WTC11 (cell line): ENCODE measurements at regions not wholly inside any gene's neighbourhood (a gene's known extent, or its start where the extent isn't known, plus 50 kb on each side); places are given as distances from the start of the nearest gene placed in this dataset.

Experiments used
- ATAC-seq: fragments of 200-7000 bp; cut with Tn5 transposase; 2 replicates; pipeline ENCODE4 v1.10.0; 2021; ENCODE audit warnings: mild to moderate bottlenecking, moderate library complexity
- CTCF ChIA-PET: fragments of 300-600 bp; sonication (Branson Sonifier 250); formaldehyde crosslinking; loops from one replicate; lab custom pipeline; 2021; ENCODE audit warnings: antibody characterized with exemption; lab: Charles Lee
- POLR2A ChIA-PET: fragments of 350-600 bp; sonication (Branson Sonifier 250); formaldehyde crosslinking; loops from one replicate; lab custom pipeline; 2021; ENCODE audit warnings: antibody characterized with exemption; lab: Charles Lee
- DNase-seq: peaks from one replicate; pipeline ENCODE4 v3.0.0; 2021; ENCODE audit warnings: low spot score
- H3K27ac Mint-ChIP-seq: 2 replicates; pipeline ENCODE4 v1.8.0; 2021; ENCODE audit warnings: mixed read lengths
- H3K27me3 Mint-ChIP-seq: 2 replicates; pipeline ENCODE4 v1.8.0; 2021; ENCODE audit warnings: low read depth, mild to moderate bottlenecking, moderate library complexity, mixed read lengths
- H3K36me3 Mint-ChIP-seq: 2 replicates; pipeline ENCODE4 v1.8.0; 2021; ENCODE audit warnings: mixed read lengths
- H3K4me1 Mint-ChIP-seq: 2 replicates; pipeline ENCODE4 v1.8.0; 2022; ENCODE audit warnings: mixed read lengths
- H3K4me3 Mint-ChIP-seq: 2 replicates; pipeline ENCODE4 v1.8.0; 2021; ENCODE audit warnings: mild to moderate bottlenecking, moderate library complexity, mixed read lengths
- H3K9me3 Mint-ChIP-seq: 2 replicates; pipeline ENCODE4 v1.8.0; 2021; ENCODE audit warnings: mixed read lengths
- ESRRA ChIP-seq: sonication (generic); formaldehyde crosslinking; IDR thresholded peaks from 2 replicates; pipeline ENCODE4 v1.8.1; 2022; ENCODE audit warnings: mild to moderate bottlenecking, missing genetic modification reagents, borderline replicate concordance
- FOXJ3 ChIP-seq: sonication (generic); formaldehyde crosslinking; IDR thresholded peaks from 2 replicates; pipeline ENCODE4 v1.9.0; 2021; ENCODE audit warnings: missing genetic modification reagents, mild to moderate bottlenecking, borderline replicate concordance
- JUN ChIP-seq: sonication (generic); formaldehyde crosslinking; IDR thresholded peaks from 2 replicates; pipeline ENCODE4 v1.8.0; 2023; ENCODE audit warnings: mild to moderate bottlenecking, missing genetic modification reagents
- KAT7 ChIP-seq: sonication (generic); formaldehyde crosslinking; IDR thresholded peaks from 2 replicates; pipeline ENCODE4 v1.8.1; 2023; ENCODE audit warnings: missing genetic modification reagents, mild to moderate bottlenecking, borderline replicate concordance
- NFE2L1 ChIP-seq: sonication (generic); formaldehyde crosslinking; IDR thresholded peaks from 2 replicates; pipeline ENCODE4 v1.8.1; 2023; ENCODE audit warnings: missing genetic modification reagents
- NR3C1 ChIP-seq: sonication (generic); formaldehyde crosslinking; conservative IDR thresholded peaks from 2 replicates; pipeline ENCODE4 v1.8.1; 2023; ENCODE audit warnings: low read depth, mild to moderate bottlenecking, missing genetic modification reagents
- PRRX2 ChIP-seq: fragments of 250-450 bp; sonication (Bioruptor Pico); IDR thresholded peaks from 2 replicates; pipeline ENCODE4 v1.8.0; 2021; ENCODE audit warnings: mild to moderate bottlenecking
- SMAD4 ChIP-seq: sonication (generic); formaldehyde crosslinking; IDR thresholded peaks from 2 replicates; pipeline ENCODE4 v1.8.0; 2022; ENCODE audit warnings: mild to moderate bottlenecking, missing genetic modification reagents
- SOX15 ChIP-seq: fragments of 250-450 bp; sonication (Bioruptor Pico); IDR thresholded peaks from 2 replicates; pipeline ENCODE4 v1.9.0; 2021; ENCODE audit warnings: mild to moderate bottlenecking
- SP1 ChIP-seq: sonication (generic); formaldehyde crosslinking; conservative IDR thresholded peaks from 2 replicates; pipeline ENCODE4 v1.8.1; 2022; ENCODE audit warnings: missing genetic modification reagents
- TCF7 ChIP-seq: sonication (generic); formaldehyde crosslinking; IDR thresholded peaks from 2 replicates; pipeline ENCODE4 v1.8.0; 2022; ENCODE audit warnings: mild to moderate bottlenecking, low read depth, missing genetic modification reagents, moderate library complexity
- TP53 ChIP-seq: sonication (generic); formaldehyde crosslinking; IDR thresholded peaks from 2 replicates; pipeline ENCODE4 v1.8.1; 2023; ENCODE audit warnings: mild to moderate bottlenecking, missing genetic modification reagents
- ZNF317 ChIP-seq: sonication (generic); formaldehyde crosslinking; IDR thresholded peaks from 2 replicates; pipeline ENCODE4 v1.8.1; 2023; ENCODE audit warnings: low read depth, mild to moderate bottlenecking, moderate library complexity, missing genetic modification reagents, borderline replicate concordance
- ZNF396 ChIP-seq: fragments of 250-450 bp; sonication (Bioruptor Pico); IDR thresholded peaks from 2 replicates; pipeline ENCODE4 v1.8.0; 2021; ENCODE audit warnings: mild to moderate bottlenecking, moderate library complexity, borderline replicate concordance
- TF ChIP-seq, protein P1 (sequence below): sonication (generic); formaldehyde crosslinking; conservative IDR thresholded peaks from 2 replicates; pipeline ENCODE4 v1.8.1; 2023; ENCODE audit warnings: mild to moderate bottlenecking, low read depth, missing genetic modification reagents, moderate library complexity
- TF ChIP-seq, protein P2 (sequence below): sonication (generic); formaldehyde crosslinking; IDR thresholded peaks from 2 replicates; pipeline ENCODE4 v1.8.1; 2022; ENCODE audit warnings: low read depth, missing genetic modification reagents, borderline replicate concordance
- TF ChIP-seq, protein P3 (sequence below): fragments of 250-450 bp; sonication (Bioruptor Pico); IDR thresholded peaks from 2 replicates; pipeline ENCODE4 v1.9.0; 2021; ENCODE audit warnings: mild to moderate bottlenecking
- TF ChIP-seq, protein P4 (sequence below): sonication (generic); formaldehyde crosslinking; IDR thresholded peaks from 2 replicates; pipeline ENCODE4 v1.8.1; 2023; ENCODE audit warnings: mild to moderate bottlenecking, missing genetic modification reagents, moderate library complexity
- TF ChIP-seq, protein P5 (sequence below): sonication (generic); formaldehyde crosslinking; IDR thresholded peaks from 2 replicates; pipeline ENCODE4 v1.8.0; 2022; ENCODE audit warnings: mild to moderate bottlenecking, missing genetic modification reagents
- TF ChIP-seq, protein P6 (sequence below): sonication (generic); formaldehyde crosslinking; IDR thresholded peaks from 2 replicates; pipeline ENCODE4 v1.8.0; 2022; ENCODE audit warnings: mild to moderate bottlenecking, missing genetic modification reagents
- TF ChIP-seq, protein P7 (sequence below): sonication (generic); formaldehyde crosslinking; IDR thresholded peaks from 2 replicates; pipeline ENCODE4 v1.8.0; 2022; ENCODE audit warnings: missing genetic modification reagents

DNA sequence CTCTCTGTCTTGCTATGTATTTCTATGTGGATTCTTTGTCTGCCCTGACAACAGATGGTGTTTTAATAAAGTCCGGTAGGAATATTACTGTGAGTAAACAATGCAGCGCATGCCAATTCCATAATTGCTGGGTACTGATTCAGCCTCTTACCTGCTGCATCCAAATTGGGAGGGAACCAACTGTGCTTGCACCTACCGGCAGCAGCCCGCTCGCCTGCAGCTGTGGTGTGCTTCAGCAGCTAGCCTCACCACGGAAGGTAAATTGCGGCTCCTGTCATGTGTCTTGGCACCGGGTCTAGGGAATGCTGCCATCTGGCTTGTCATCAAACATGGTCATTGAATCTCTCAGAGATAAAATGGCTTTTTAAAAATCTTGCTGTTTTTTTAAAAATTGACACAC, 704.8 kb upstream of the SLC35B3 start:
- POLR2A ChIA-PET: no interaction called here
- H3K27ac Mint-ChIP-seq: no peak overlapping the region

DNA sequence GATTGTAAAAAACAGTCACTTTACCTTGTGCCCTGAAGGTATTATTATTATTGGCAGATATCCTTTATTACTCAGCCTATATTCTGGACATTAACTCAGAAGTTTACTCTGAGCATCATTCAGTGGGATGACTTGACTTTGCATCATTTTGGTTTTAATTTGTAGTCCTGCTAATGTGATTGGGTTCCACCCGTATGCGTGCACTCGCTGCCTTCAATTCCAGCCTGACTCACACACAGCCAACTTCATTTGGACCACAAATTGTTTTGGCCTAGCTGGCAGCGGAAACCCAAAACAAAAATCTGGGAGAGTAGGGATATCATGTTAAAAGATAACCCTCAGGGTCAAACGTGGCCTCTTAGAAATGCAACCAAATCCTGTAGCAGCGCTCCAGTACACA, 704.4 kb upstream of the SLC35B3 start:
- Mint-ChIP-seq H3K27ac (no peak overlapping the region), H3K4me1 (peaks cover 8% of the 10 kb centered on the region), H3K27me3 (no peaks in the 10 kb centered on the region; the same call in 1 of the 2 replicates), H3K36me3 (peaks cover 4% of the 10 kb centered on the region; the same call in 1 of the 2 replicates), H3K4me3 (no peak overlapping the region), H3K9me3 (peaks cover 16% of the 10 kb centered on the region)
- ChIA-PET CTCF (no interaction called here), POLR2A (no interaction called here)
- TF ChIP-seq TCF7 (CRISPR knock-in tag) (no peak), SMAD4 (CRISPR knock-in tag) (no peak), JUN (CRISPR knock-in tag) (no peak), SOX15 (CRISPR knock-in tag) (no peak), FOXJ3 (CRISPR knock-in tag) (no peak), PRRX2 (CRISPR knock-in tag) (no peak), ZNF396 (CRISPR knock-in tag) (no peak)
- TF ChIP-seq, protein P1, sequence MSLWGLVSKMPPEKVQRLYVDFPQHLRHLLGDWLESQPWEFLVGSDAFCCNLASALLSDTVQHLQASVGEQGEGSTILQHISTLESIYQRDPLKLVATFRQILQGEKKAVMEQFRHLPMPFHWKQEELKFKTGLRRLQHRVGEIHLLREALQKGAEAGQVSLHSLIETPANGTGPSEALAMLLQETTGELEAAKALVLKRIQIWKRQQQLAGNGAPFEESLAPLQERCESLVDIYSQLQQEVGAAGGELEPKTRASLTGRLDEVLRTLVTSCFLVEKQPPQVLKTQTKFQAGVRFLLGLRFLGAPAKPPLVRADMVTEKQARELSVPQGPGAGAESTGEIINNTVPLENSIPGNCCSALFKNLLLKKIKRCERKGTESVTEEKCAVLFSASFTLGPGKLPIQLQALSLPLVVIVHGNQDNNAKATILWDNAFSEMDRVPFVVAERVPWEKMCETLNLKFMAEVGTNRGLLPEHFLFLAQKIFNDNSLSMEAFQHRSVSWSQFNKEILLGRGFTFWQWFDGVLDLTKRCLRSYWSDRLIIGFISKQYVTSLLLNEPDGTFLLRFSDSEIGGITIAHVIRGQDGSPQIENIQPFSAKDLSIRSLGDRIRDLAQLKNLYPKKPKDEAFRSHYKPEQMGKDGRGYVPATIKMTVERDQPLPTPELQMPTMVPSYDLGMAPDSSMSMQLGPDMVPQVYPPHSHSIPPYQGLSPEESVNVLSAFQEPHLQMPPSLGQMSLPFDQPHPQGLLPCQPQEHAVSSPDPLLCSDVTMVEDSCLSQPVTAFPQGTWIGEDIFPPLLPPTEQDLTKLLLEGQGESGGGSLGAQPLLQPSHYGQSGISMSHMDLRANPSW: no peak
- TF ChIP-seq, protein P2, sequence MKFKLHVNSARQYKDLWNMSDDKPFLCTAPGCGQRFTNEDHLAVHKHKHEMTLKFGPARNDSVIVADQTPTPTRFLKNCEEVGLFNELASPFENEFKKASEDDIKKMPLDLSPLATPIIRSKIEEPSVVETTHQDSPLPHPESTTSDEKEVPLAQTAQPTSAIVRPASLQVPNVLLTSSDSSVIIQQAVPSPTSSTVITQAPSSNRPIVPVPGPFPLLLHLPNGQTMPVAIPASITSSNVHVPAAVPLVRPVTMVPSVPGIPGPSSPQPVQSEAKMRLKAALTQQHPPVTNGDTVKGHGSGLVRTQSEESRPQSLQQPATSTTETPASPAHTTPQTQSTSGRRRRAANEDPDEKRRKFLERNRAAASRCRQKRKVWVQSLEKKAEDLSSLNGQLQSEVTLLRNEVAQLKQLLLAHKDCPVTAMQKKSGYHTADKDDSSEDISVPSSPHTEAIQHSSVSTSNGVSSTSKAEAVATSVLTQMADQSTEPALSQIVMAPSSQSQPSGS: no peak
- ATAC-seq: no peak
- no peak for DNase-seq

More for the DNA sequence above, 704.8 kb upstream of the SLC35B3 start:
- no peak for ATAC-seq
- Mint-ChIP-seq H3K36me3 (peaks cover 4% of the 10 kb centered on the region; the same call in 1 of the 2 replicates), H3K9me3 (peaks cover 18% of the 10 kb centered on the region), H3K4me1 (peaks cover 8% of the 10 kb centered on the region), H3K4me3 (no peak overlapping the region), H3K27me3 (no peaks in the 10 kb centered on the region; the same call in 1 of the 2 replicates)
- TF ChIP-seq NR3C1 (CRISPR knock-in tag): no peak
- TF ChIP-seq TP53 (CRISPR knock-in tag): no peak
- TF ChIP-seq, protein P3, sequence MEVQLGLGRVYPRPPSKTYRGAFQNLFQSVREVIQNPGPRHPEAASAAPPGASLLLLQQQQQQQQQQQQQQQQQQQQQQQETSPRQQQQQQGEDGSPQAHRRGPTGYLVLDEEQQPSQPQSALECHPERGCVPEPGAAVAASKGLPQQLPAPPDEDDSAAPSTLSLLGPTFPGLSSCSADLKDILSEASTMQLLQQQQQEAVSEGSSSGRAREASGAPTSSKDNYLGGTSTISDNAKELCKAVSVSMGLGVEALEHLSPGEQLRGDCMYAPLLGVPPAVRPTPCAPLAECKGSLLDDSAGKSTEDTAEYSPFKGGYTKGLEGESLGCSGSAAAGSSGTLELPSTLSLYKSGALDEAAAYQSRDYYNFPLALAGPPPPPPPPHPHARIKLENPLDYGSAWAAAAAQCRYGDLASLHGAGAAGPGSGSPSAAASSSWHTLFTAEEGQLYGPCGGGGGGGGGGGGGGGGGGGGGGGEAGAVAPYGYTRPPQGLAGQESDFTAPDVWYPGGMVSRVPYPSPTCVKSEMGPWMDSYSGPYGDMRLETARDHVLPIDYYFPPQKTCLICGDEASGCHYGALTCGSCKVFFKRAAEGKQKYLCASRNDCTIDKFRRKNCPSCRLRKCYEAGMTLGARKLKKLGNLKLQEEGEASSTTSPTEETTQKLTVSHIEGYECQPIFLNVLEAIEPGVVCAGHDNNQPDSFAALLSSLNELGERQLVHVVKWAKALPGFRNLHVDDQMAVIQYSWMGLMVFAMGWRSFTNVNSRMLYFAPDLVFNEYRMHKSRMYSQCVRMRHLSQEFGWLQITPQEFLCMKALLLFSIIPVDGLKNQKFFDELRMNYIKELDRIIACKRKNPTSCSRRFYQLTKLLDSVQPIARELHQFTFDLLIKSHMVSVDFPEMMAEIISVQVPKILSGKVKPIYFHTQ (CRISPR knock-in tag): no peak
- CTCF ChIA-PET: no interaction called here
- no peak for DNase-seq

DNA sequence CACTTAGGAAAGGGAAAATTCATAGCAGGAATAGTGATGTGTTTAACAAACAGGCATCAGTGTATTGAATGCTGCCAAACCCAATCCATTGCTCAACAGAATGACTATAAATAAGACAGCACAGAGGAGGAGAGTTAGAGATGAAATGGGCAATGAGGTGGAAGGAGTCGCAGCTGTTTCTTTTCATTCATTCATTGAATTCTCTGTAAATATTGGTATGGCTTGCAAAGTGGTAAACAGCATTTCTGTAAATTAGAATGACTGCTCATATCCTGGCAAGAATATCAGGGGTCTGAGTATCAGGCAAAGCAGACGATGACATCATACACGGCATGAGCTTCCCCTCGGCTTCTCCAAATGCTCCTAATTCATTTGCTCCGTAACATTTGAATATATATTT, 703.6 kb upstream of the SLC35B3 start:
- Mint-ChIP-seq H3K27me3 (no peaks in the 10 kb centered on the region; the same call in 1 of the 2 replicates), H3K36me3 (peaks cover 4% of the 10 kb centered on the region; the same call in 1 of the 2 replicates), H3K27ac (no peak overlapping the region), H3K4me1 (peaks cover 8% of the 10 kb centered on the region), H3K4me3 (no peak overlapping the region), H3K9me3 (peaks cover 11% of the 10 kb centered on the region)
- ChIA-PET CTCF (no interaction called here), POLR2A (no interaction called here)
- no peak for DNase-seq
- ATAC-seq: no peak
- TF ChIP-seq ZNF317 (CRISPR knock-in tag) (no peak), KAT7 (CRISPR knock-in tag) (no peak), SP1 (CRISPR knock-in tag) (no peak), ESRRA (CRISPR knock-in tag) (no peak), NFE2L1 (CRISPR knock-in tag) (no peak)
- TF ChIP-seq, protein P4, sequence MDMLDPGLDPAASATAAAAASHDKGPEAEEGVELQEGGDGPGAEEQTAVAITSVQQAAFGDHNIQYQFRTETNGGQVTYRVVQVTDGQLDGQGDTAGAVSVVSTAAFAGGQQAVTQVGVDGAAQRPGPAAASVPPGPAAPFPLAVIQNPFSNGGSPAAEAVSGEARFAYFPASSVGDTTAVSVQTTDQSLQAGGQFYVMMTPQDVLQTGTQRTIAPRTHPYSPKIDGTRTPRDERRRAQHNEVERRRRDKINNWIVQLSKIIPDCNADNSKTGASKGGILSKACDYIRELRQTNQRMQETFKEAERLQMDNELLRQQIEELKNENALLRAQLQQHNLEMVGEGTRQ (CRISPR knock-in tag): no peak
- TF ChIP-seq, protein P5, sequence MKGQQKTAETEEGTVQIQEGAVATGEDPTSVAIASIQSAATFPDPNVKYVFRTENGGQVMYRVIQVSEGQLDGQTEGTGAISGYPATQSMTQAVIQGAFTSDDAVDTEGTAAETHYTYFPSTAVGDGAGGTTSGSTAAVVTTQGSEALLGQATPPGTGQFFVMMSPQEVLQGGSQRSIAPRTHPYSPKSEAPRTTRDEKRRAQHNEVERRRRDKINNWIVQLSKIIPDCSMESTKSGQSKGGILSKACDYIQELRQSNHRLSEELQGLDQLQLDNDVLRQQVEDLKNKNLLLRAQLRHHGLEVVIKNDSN (CRISPR knock-in tag): no peak
- TF ChIP-seq, protein P6, sequence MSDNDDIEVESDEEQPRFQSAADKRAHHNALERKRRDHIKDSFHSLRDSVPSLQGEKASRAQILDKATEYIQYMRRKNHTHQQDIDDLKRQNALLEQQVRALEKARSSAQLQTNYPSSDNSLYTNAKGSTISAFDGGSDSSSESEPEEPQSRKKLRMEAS (CRISPR knock-in tag): no peak
- TF ChIP-seq, protein P7, sequence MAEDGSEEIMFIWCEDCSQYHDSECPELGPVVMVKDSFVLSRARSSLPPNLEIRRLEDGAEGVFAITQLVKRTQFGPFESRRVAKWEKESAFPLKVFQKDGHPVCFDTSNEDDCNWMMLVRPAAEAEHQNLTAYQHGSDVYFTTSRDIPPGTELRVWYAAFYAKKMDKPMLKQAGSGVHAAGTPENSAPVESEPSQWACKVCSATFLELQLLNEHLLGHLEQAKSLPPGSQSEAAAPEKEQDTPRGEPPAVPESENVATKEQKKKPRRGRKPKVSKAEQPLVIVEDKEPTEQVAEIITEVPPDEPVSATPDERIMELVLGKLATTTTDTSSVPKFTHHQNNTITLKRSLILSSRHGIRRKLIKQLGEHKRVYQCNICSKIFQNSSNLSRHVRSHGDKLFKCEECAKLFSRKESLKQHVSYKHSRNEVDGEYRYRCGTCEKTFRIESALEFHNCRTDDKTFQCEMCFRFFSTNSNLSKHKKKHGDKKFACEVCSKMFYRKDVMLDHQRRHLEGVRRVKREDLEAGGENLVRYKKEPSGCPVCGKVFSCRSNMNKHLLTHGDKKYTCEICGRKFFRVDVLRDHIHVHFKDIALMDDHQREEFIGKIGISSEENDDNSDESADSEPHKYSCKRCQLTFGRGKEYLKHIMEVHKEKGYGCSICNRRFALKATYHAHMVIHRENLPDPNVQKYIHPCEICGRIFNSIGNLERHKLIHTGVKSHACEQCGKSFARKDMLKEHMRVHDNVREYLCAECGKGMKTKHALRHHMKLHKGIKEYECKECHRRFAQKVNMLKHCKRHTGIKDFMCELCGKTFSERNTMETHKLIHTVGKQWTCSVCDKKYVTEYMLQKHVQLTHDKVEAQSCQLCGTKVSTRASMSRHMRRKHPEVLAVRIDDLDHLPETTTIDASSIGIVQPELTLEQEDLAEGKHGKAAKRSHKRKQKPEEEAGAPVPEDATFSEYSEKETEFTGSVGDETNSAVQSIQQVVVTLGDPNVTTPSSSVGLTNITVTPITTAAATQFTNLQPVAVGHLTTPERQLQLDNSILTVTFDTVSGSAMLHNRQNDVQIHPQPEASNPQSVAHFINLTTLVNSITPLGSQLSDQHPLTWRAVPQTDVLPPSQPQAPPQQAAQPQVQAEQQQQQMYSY (CRISPR knock-in tag): no peak
